Uterus (tissue), 3 donors: ENCODE measurements at regions not wholly inside any gene's neighbourhood (a gene's known extent, or its start where the extent isn't known, plus 50 kb on each side); places are given as distances from the start of the nearest gene placed in this dataset.

ENCODE experiments used
- DNase-seq, 2 donors: peaks; one replicate each; pipeline ENCODE4 v3.0.0-alpha.2; 2019 to 2020
- H3K27ac ChIP-seq, 2 donors: fragments of 200-600 bp; sonication (generic); 1 replicate in 1 of 2; 2 replicates in 1 of 2; pipeline ENCODE4 v1.5.1; 2016 to 2018
- H3K27me3 ChIP-seq, 2 donors: fragments of 200-600 bp; sonication (generic); one replicate each; pipeline ENCODE4 v1.5.1; 2018 to 2019; ENCODE audit warnings: control low read depth in 1 of 2
- H3K36me3 ChIP-seq, 2 donors: fragments of 200-600 bp; sonication (generic); one replicate each; pipeline ENCODE4 v1.5.1; 2019; ENCODE audit warnings: control low read depth in 1 of 2
- H3K4me1 ChIP-seq, 2 donors: fragments of 200-600 bp; sonication (generic); one replicate each; pipeline ENCODE4 v1.5.1; 2018 to 2019; ENCODE audit warnings: control low read depth in 1 of 2
- H3K4me3 ChIP-seq, 2 donors: fragments of 200-600 bp; sonication (generic); 1 replicate in 1 of 2; 2 replicates in 1 of 2; pipeline ENCODE4 v1.5.1; 2018 to 2019; ENCODE audit warnings: mild to moderate bottlenecking in 1 of 2
- H3K9me3 ChIP-seq, 2 donors: fragments of 200-600 bp; sonication (generic); one replicate each; pipeline ENCODE4 v1.5.1; 2019; ENCODE audit warnings: control low read depth in 1 of 2
- POLR2A ChIP-seq, 2 donors: fragments of 450-650 bp; IDR thresholded peaks; one replicate each; pipeline ENCODE4 v1.6.1; 2016; ENCODE audit warnings: antibody characterized with exemption in 2 of 2, mild to moderate bottlenecking in 1 of 2, moderate library complexity in 1 of 2
- intact Hi-C: fragments of 100-400 bp; cut with DNase I; formaldehyde crosslinking; loops from one replicate; pipeline ENCODE4 v1.15.1; 2023; ENCODE audit warnings: low total_unique reads
- TF ChIP-seq, protein P1 (sequence below), 4 experiments: fragments of 200-600 bp in 2 of 4; fragments of 450-650 bp in 2 of 4; sonication (generic) in 2 of 4; IDR thresholded peaks; one replicate each; pipeline ENCODE4 v1.5.1; 2016 to 2019; ENCODE audit warnings: antibody characterized with exemption in 4 of 4, mild to moderate bottlenecking in 2 of 4, moderate library complexity in 1 of 4
- donor health status: DM: yes; HTN: yes; CAD: no.

DNA sequence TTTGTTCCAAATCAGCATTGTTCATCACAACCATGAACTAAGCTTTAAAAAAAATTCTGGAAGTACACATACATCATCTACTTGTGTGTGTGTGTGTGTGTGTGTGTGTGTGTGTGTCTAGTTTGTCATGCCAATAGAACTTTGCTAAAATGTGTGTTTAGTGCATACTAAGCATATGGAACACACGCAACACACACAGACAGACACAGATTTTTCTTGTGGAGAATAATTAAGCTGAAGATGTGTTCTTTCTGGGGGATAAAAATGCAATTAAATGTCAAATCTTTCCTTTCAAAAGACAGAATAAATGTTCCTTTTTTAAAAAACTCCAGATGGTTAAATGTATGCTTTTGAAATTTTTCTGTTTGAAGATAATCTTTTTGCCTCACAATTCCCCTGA lies 530.4 kb upstream of the INTU start:
- no peak overlapping the region for H3K4me3 ChIP-seq
- no peaks in the 10 kb centered on the region for H3K9me3 ChIP-seq
- intact Hi-C loops: no loop called here
- H3K27ac ChIP-seq: no peak overlapping the region
- TF ChIP-seq POLR2A (IDR thresholded peaks at IDR 0.05): no peak
- TF ChIP-seq, protein P1, sequence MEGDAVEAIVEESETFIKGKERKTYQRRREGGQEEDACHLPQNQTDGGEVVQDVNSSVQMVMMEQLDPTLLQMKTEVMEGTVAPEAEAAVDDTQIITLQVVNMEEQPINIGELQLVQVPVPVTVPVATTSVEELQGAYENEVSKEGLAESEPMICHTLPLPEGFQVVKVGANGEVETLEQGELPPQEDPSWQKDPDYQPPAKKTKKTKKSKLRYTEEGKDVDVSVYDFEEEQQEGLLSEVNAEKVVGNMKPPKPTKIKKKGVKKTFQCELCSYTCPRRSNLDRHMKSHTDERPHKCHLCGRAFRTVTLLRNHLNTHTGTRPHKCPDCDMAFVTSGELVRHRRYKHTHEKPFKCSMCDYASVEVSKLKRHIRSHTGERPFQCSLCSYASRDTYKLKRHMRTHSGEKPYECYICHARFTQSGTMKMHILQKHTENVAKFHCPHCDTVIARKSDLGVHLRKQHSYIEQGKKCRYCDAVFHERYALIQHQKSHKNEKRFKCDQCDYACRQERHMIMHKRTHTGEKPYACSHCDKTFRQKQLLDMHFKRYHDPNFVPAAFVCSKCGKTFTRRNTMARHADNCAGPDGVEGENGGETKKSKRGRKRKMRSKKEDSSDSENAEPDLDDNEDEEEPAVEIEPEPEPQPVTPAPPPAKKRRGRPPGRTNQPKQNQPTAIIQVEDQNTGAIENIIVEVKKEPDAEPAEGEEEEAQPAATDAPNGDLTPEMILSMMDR (IDR thresholded peaks at IDR 0.05): no peak
- no peaks in the 10 kb centered on the region for H3K36me3 ChIP-seq
- no peaks in the 10 kb centered on the region for H3K27me3 ChIP-seq
- DNase-seq: no peak
- no peaks in the 10 kb centered on the region for H3K4me1 ChIP-seq

DNA sequence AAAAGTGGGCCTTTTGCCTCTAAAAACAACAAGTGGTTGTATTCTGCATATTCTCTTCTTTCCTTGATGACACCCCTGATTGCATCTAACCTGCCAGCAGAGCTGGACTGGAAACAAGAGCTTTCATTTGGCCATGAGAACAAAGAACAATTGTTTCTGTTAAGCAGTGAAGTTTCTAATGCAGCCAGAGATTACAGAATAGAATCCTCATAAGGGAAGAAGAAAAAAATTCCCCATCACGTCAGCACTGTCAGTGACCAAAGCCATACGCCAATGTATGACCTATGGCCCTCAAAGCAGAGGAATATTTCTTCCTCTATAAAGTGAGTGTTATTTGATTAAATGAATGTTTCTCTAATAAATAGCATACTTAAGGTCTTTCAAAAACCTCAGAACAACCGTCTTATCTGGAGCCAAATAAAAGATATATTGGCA lies 529.1 kb upstream of the INTU start:
- intact Hi-C loops: no loop called here
- Histone ChIP-seq H3K27ac (no peak overlapping the region), H3K9me3 (no peaks in the 10 kb centered on the region), H3K36me3 (no peaks in the 10 kb centered on the region), H3K4me3 (no peak overlapping the region), H3K27me3 (no peaks in the 10 kb centered on the region), H3K4me1 (no peaks in the 10 kb centered on the region)
- no peak for DNase-seq
- no peak for TF ChIP-seq POLR2A (IDR thresholded peaks at IDR 0.05)
- TF ChIP-seq, protein P1 (IDR thresholded peaks at IDR 0.05): no peak

DNA sequence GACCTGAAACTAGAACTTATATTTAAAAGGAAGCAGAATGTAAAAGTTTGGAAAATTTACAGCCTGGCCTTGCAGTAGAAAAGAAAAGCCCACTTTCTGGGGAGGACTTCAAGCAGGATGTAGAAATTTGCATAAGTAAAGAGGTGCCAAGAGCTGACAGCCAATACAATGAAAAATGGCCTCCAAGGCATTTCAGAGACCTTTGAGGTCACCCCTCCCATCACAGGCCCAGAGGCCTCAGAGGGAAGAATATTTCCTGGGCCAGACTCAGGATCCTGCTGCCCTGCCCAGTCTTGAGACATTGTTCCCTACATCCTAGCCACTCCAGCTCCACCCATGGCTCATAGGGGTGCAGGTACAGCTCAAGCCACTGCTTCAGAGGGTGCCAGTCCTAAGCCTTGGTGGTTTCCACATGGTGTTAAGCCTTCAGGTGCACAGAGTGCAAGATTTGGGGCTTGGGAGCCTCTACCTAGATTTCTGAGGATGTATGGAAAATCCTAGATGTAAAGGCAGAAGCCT lies 518.9 kb upstream of the INTU start:
- H3K36me3 ChIP-seq: no peaks in the 10 kb centered on the region
- no peak for DNase-seq
- H3K9me3 ChIP-seq: no peaks in the 10 kb centered on the region
- no peaks in the 10 kb centered on the region for H3K4me1 ChIP-seq
- no peak overlapping the region for H3K27ac ChIP-seq
- no peaks in the 10 kb centered on the region for H3K27me3 ChIP-seq
- no peak for TF ChIP-seq POLR2A (IDR thresholded peaks at IDR 0.05)
- TF ChIP-seq, protein P1 (IDR thresholded peaks at IDR 0.05): no peak
- H3K4me3 ChIP-seq: no peak overlapping the region
- intact Hi-C loops: no loop called here

DNA sequence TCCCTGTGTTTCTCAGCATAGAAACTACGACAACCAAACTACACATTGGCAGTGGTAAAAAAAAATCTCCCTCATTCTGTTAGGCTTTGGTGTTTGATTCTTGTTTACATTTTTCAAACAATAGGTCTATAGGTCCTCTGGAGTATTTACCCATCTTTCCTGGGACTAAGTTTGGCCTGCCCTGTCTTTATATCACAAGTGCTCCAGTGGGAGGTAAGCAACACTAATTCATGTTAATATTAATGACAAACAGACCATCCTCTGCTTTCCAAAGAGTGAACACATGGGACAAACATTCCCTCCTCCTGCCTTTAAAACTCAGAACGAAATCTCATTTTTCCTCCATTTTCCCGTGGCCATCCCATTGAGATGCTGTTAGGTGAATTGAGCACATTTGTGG lies 514.1 kb upstream of the INTU start:
- H3K27ac ChIP-seq: no peak overlapping the region
- H3K36me3 ChIP-seq: no peaks in the 10 kb centered on the region
- no peaks in the 10 kb centered on the region for H3K27me3 ChIP-seq
- no peaks in the 10 kb centered on the region for H3K9me3 ChIP-seq
- no peak for TF ChIP-seq POLR2A (IDR thresholded peaks at IDR 0.05)
- TF ChIP-seq, protein P1 (IDR thresholded peaks at IDR 0.05): no peak
- no peak overlapping the region for H3K4me3 ChIP-seq
- H3K4me1 ChIP-seq: no peaks in the 10 kb centered on the region
- intact Hi-C loops: no loop called here
- DNase-seq: no peak

DNA sequence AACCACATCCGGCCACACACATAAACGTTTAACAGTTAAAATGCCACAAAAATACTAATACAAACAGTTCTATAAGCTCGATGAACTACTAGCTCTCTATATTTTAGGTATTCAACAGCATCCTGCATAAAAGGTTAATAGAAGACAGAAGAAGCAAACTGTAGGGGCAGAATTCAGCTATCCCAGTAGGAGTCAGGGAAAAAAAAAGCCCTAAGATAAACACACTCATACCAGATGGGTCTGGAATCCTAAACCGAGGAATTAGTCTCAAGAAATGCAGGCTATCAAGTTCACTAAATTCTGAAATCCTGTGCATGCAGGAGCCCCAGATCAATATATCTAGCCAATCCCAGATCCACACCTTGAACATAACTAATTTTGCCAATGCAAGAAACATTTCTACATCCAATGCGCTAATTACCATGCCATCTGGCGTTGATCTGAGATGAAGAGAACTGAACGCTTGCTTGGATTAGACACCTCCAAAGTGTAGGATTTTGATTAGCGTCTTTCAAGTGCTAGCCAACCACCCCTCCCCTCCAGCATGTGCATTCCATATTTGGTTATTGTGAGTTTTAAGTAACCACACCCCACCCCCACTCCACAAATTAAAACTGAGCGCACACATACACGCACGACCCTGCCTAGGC lies 512.2 kb upstream of the INTU start:
- TF ChIP-seq, protein P1 (IDR thresholded peaks at IDR 0.05): no peak
- no peak for TF ChIP-seq POLR2A (IDR thresholded peaks at IDR 0.05)
- no peaks in the 10 kb centered on the region for H3K36me3 ChIP-seq
- no peaks in the 10 kb centered on the region for H3K4me1 ChIP-seq
- intact Hi-C loops: no loop called here
- no peak overlapping the region for H3K4me3 ChIP-seq
- no peak overlapping the region for H3K27ac ChIP-seq
- no peak for DNase-seq
- H3K27me3 ChIP-seq: no peaks in the 10 kb centered on the region
- H3K9me3 ChIP-seq: no peaks in the 10 kb centered on the region
